Cardiac muscle cell (in vitro differentiated cells and primary cell): ENCODE measurements at regions not wholly inside any gene's neighbourhood (a gene's known extent, or its start where the extent isn't known, plus 50 kb on each side); places are given as distances from the start of the nearest gene placed in this dataset.

ENCODE experiments used
- DNase-seq, 2 donors: peaks; one replicate each; pipeline versions ENCODE4 v3.0.0 to v3.0.0-alpha.2; 2010 to 2017; ENCODE audit warnings: low read depth in 1 of 2, low spot score in 1 of 2
- H3K27ac ChIP-seq: fragments of 200-600 bp; sonication (generic); 2 replicates; pipeline ENCODE4 v1.5.1; 2016
- H3K27me3 ChIP-seq: fragments of 200-600 bp; sonication (generic); 2 replicates; pipeline ENCODE4 v1.6.0; 2016; ENCODE audit warnings: control low read depth
- H3K36me3 ChIP-seq: fragments of 200-600 bp; sonication (generic); 2 replicates; pipeline ENCODE4 v1.5.1; 2016; ENCODE audit warnings: control low read depth
- H3K4me1 ChIP-seq: fragments of 200-600 bp; sonication (generic); 2 replicates; pipeline ENCODE4 v1.8.1; 2017; ENCODE audit warnings: low read depth, mild to moderate bottlenecking, mixed run types
- H3K4me3 ChIP-seq: fragments of 200-600 bp; sonication (generic); 2 replicates; pipeline ENCODE4 v1.5.1; 2016; ENCODE audit warnings: mild to moderate bottlenecking
- H3K9me3 ChIP-seq: fragments of 200-600 bp; sonication (generic); 2 replicates; pipeline ENCODE4 v1.5.1; 2017; ENCODE audit warnings: low read depth, mild to moderate bottlenecking, control low read depth
- CTCF ChIP-seq: IDR thresholded peaks from 2 replicates; pipeline ENCODE4 v1.5.1; 2012; ENCODE audit warnings: low read depth, mild to moderate bottlenecking, low read length

GRCh38 chr7:46527360-46527759 is 606.3 kb upstream of the IGFBP3 start:
- Histone ChIP-seq H3K4me1 (no peaks in the 10 kb centered on the region), H3K9me3 (no peaks in the 10 kb centered on the region), H3K4me3 (no peak overlapping the region), H3K27me3 (no peaks in the 10 kb centered on the region), H3K36me3 (no peaks in the 10 kb centered on the region), H3K27ac (no peak overlapping the region)
- no peak for DNase-seq
- TF ChIP-seq CTCF, result no peak

- Histone ChIP-seq H3K4me3 (no peak overlapping the region), H3K9me3 (no peaks in the 10 kb centered on the region)
- no peak for TF ChIP-seq CTCF
Observed at GRCh38 chr7:46525876-46526275, 604.8 kb upstream of the IGFBP3 start.

GRCh38 chr7:46524350-46524749 is 603.3 kb upstream of the IGFBP3 start:
- no peak for DNase-seq
- H3K36me3 ChIP-seq, result no peaks in the 10 kb centered on the region
- no peak overlapping the region for H3K27ac ChIP-seq
- no peak for TF ChIP-seq CTCF
- no peaks in the 10 kb centered on the region for H3K9me3 ChIP-seq
- H3K4me1 ChIP-seq, result no peaks in the 10 kb centered on the region
- H3K4me3 ChIP-seq, result no peak overlapping the region
- H3K27me3 ChIP-seq, result no peaks in the 10 kb centered on the region

More at GRCh38 chr7:46525876-46526275, 604.8 kb upstream of the IGFBP3 start:
- H3K36me3 ChIP-seq, result no peaks in the 10 kb centered on the region
- no peaks in the 10 kb centered on the region for H3K27me3 ChIP-seq
- peak in 1 of 2 donors; percentile 29 for DNase-seq
- no peak overlapping the region for H3K27ac ChIP-seq
- H3K4me1 ChIP-seq, result no peaks in the 10 kb centered on the region

- Histone ChIP-seq H3K4me1 (no peaks in the 10 kb centered on the region), H3K4me3 (no peak overlapping the region), H3K27me3 (no peaks in the 10 kb centered on the region), H3K27ac (no peak overlapping the region), H3K36me3 (no peaks in the 10 kb centered on the region), H3K9me3 (no peaks in the 10 kb centered on the region)
- no peak for TF ChIP-seq CTCF
- DNase-seq, result no peak
Observed at GRCh38 chr7:46522354-46522906, 601.4 kb upstream of the IGFBP3 start.

GRCh38 chr7:46518713-46519112 is 597.6 kb upstream of the IGFBP3 start:
- TF ChIP-seq CTCF, result no peak
- no peaks in the 10 kb centered on the region for H3K9me3 ChIP-seq
- no peak for DNase-seq

More at GRCh38 chr7:46518713-46519112, 597.6 kb upstream of the IGFBP3 start:
- Histone ChIP-seq H3K27ac (no peak overlapping the region), H3K27me3 (no peaks in the 10 kb centered on the region), H3K4me3 (no peak overlapping the region), H3K4me1 (no peaks in the 10 kb centered on the region), H3K36me3 (no peaks in the 10 kb centered on the region)
